GM19240 (cell line): ENCODE measurements at regions not wholly inside any gene's neighbourhood (a gene's known extent, or its start where the extent isn't known, plus 50 kb on each side); places are given as distances from the start of the nearest gene placed in this dataset.
A peak's percentile ranks its signal among the peaks of the same experiment; 100 is the strongest.
"Not testable (repeated sequence)": the region's sequence is repeated elsewhere in the genome, so short reads cannot be mapped to it uniquely, and the experiment has no call there.

Experiments
- DNase-seq: peaks from one replicate; pipeline ENCODE4 v3.0.0; 2011; ENCODE audit warnings: low spot score; ENCODE audit not compliant: insufficient read length

GRCh38 chr9:94033383-94033782, 50.9 kb upstream of the PTPDC1 start:
- no peak for DNase-seq

- DNase-seq: no peak
Observed at GRCh38 chr9:94031946-94032345, 52.3 kb upstream of the PTPDC1 start.

- no peak for DNase-seq
Observed at GRCh38 chr9:94031380-94031779, 52.9 kb upstream of the PTPDC1 start.

GRCh38 chr9:94030318-94031179, 53.7 kb upstream of the PTPDC1 start:
- peak; percentile 70 for DNase-seq

GRCh38 chr9:94029932-94030317, 54.3 kb upstream of the PTPDC1 start:
- no peak for DNase-seq

GRCh38 chr9:94026816-94027215, 57.4 kb upstream of the PTPDC1 start:
- DNase-seq: no peak

- not testable (repeated sequence) for DNase-seq
Observed at GRCh38 chr9:94022476-94022875, 61.8 kb upstream of the PTPDC1 start.

GRCh38 chr9:94020836-94021235, 63.4 kb upstream of the PTPDC1 start:
- DNase-seq: not testable (repeated sequence)

GRCh38 chr9:94018628-94019027, 63.5 kb upstream of the BARX1 start:
- DNase-seq: no peak

- no peak for DNase-seq
Observed at GRCh38 chr9:94017939-94018531, 62.9 kb upstream of the BARX1 start.

GRCh38 chr9:94016744-94017143, 61.6 kb upstream of the BARX1 start:
- no peak for DNase-seq

- DNase-seq: no peak
Observed at GRCh38 chr9:94014920-94015319, 59.8 kb upstream of the BARX1 start.

GRCh38 chr9:94014066-94014654, 59.0 kb upstream of the BARX1 start:
- no peak for DNase-seq

- DNase-seq: no peak
Observed at GRCh38 chr9:94010980-94011533, 55.9 kb upstream of the BARX1 start.

GRCh38 chr9:94005272-94005901, 50.2 kb upstream of the BARX1 start:
- DNase-seq: no peak
